Panc1 (cell line): ENCODE measurements at regions not wholly inside any gene's neighbourhood (a gene's known extent, or its start where the extent isn't known, plus 50 kb on each side); places are given as distances from the start of the nearest gene placed in this dataset.

ENCODE experiments used
- ATAC-seq: fragments of 200-7000 bp; cut with Tn5 transposase; 2 replicates; pipeline ENCODE4 v1.9.1; 2020; ENCODE audit warnings: mild to moderate bottlenecking, moderate library complexity
- BruUV-seq: library from RNA; stranded (reverse); fragments of 400-500 nt; replicated peaks from 2 replicates; lab custom pipeline; 2021; lab: Mats Ljungman, UMichigan
- CTCF ChIA-PET: fragments of 300-600 bp; sonication (Branson Sonifier 250); formaldehyde crosslinking; loops from one replicate; lab custom pipeline; 2022; ENCODE audit warnings: antibody characterized with exemption; lab: Charles Lee
- POLR2A ChIA-PET: fragments of 300-600 bp; sonication (Branson Sonifier 250); formaldehyde crosslinking; loops from one replicate; lab custom pipeline; 2022; ENCODE audit warnings: antibody characterized with exemption; lab: Charles Lee
- DNase-seq: peaks from one replicate; pipeline ENCODE4 v3.0.0-alpha.2; 2010; ENCODE audit warnings: low read depth, low spot score
- H3K27ac ChIP-seq: 2 replicates; pipeline ENCODE4 v1.5.1; 2011; ENCODE audit warnings: mild to moderate bottlenecking, low read length, inconsistent platforms
- H3K27me3 ChIP-seq: fragments of 200-500 bp; sonication (Bioruptor generic); 2 replicates; pipeline ENCODE4 v1.6.0; 2014; ENCODE audit warnings: low read length, inconsistent platforms; ENCODE audit not compliant: control insufficient read depth, insufficient read depth
- H3K36me3 ChIP-seq: fragments of 200-500 bp; sonication (Bioruptor generic); 2 replicates; pipeline ENCODE4 v1.5.1; 2014; ENCODE audit warnings: inconsistent platforms, mild to moderate bottlenecking, low read length, moderate library complexity; ENCODE audit not compliant: control insufficient read depth, insufficient read depth
- H3K4me1 ChIP-seq: 2 replicates; pipeline ENCODE4 v1.5.1; 2011; ENCODE audit warnings: inconsistent platforms, mild to moderate bottlenecking, low read length, moderate library complexity; ENCODE audit not compliant: control insufficient read depth, insufficient read depth
- H3K4me3 ChIP-seq, 2 experiments: 2 replicates each; pipeline ENCODE4 v1.5.1; 2011 to 2012; ENCODE audit warnings: low read depth in 2 of 2, low read length in 2 of 2, mild to moderate bottlenecking in 2 of 2, inconsistent platforms in 1 of 2, moderate library complexity in 1 of 2
- H3K9me3 ChIP-seq: fragments of 200-500 bp; sonication (Bioruptor generic); 2 replicates; pipeline ENCODE4 v1.5.1; 2014; ENCODE audit warnings: low read depth, mild to moderate bottlenecking, inconsistent platforms, low read length, moderate library complexity; ENCODE audit not compliant: control insufficient read depth, insufficient read depth
- CTCF ChIP-seq: fragments of 450-650 bp; IDR thresholded peaks from 2 replicates; pipeline ENCODE4 v1.5.1; 2017; ENCODE audit warnings: mild to moderate bottlenecking
- POLR2AphosphoS5 ChIP-seq: IDR thresholded peaks from 2 replicates; pipeline ENCODE4 v1.6.1; 2012; ENCODE audit warnings: mild to moderate bottlenecking, low read depth, low read length, moderate library complexity
- REST ChIP-seq, 2 experiments: IDR thresholded peaks; 2 replicates each; pipeline ENCODE4 v1.6.1; 2011 to 2012; ENCODE audit warnings: low read depth in 2 of 2, control low read depth in 1 of 2, low read length in 1 of 2, mild to moderate bottlenecking in 1 of 2, moderate library complexity in 1 of 2; ENCODE audit not compliant: insufficient read depth in 1 of 2
- SIN3A ChIP-seq: IDR thresholded peaks from 2 replicates; pipeline ENCODE4 v1.6.1; 2012; ENCODE audit warnings: low read depth, mild to moderate bottlenecking, low read length, moderate library complexity, borderline replicate concordance; ENCODE audit not compliant: insufficient read depth
- TCF7L2 ChIP-seq: IDR thresholded peaks from 2 replicates; pipeline ENCODE4 v1.6.1; 2011; ENCODE audit warnings: mild to moderate bottlenecking, low read depth, low read length, inconsistent platforms
- in situ Hi-C: cut with HindIII; loops from 2 replicates; pipeline ENCODE4 v1.10.0; 2016; ENCODE audit warnings: low sequenced_read_pairs, low pct_unique_long_range_greater_than_20kb
- intact Hi-C: fragments of 100-400 bp; cut with micrococcal nuclease; formaldehyde crosslinking; loops from one replicate; pipeline ENCODE4 v1.10.0; 2022; ENCODE audit not compliant: unreplicated experiment

- ATAC-seq: no peak
- Histone ChIP-seq H3K27ac (no peak overlapping the region), H3K36me3 (no peaks in the 10 kb centered on the region), H3K9me3 (no peaks in the 10 kb centered on the region), H3K4me3 (no peak overlapping the region), H3K4me1 (no peaks in the 10 kb centered on the region), H3K27me3 (no peaks in the 10 kb centered on the region)
- in situ Hi-C loops (no loop called here), intact Hi-C loops (no loop called here)
- ChIA-PET POLR2A (no interaction called here), CTCF (no interaction called here)
- BruUV-seq: no TSS peak
- no peak for TF ChIP-seq SIN3A
- no peak for DNase-seq
Measured at GRCh38 chr14:53368711-53369201, 215.6 kb upstream of the DDHD1 start.

- TF ChIP-seq TCF7L2 (no peak), CTCF (no peak), POLR2AphosphoS5 (no peak), REST (IDR thresholded peaks at IDR 0.05; ENCODE audit: insufficient read depth in 1 of 2, low read depth in 2 of 2, low read length in 1 of 2) (no peak)
- no peak for ATAC-seq
Measured at GRCh38 chr14:53368066-53368465, 214.9 kb upstream of the DDHD1 start.

GRCh38 chr14:53367644-53368026, 214.5 kb upstream of the DDHD1 start:
- no peaks in the 10 kb centered on the region for H3K36me3 ChIP-seq
- H3K4me1 ChIP-seq: no peaks in the 10 kb centered on the region
- DNase-seq: no peak
- no peaks in the 10 kb centered on the region for H3K9me3 ChIP-seq
- no peak for ATAC-seq
- H3K4me3 ChIP-seq: no peak overlapping the region
- no TSS peak for BruUV-seq
- ChIA-PET POLR2A (no interaction called here), CTCF (no interaction called here)
- intact Hi-C loops: no loop called here
- in situ Hi-C loops: no loop called here
- no peaks in the 10 kb centered on the region for H3K27me3 ChIP-seq
- H3K27ac ChIP-seq: no peak overlapping the region
- TF ChIP-seq CTCF: no peak
- no peak for TF ChIP-seq REST (IDR thresholded peaks at IDR 0.05; ENCODE audit: insufficient read depth in 1 of 2, low read depth in 2 of 2, low read length in 1 of 2)
- no peak for TF ChIP-seq TCF7L2
- no peak for TF ChIP-seq POLR2AphosphoS5
- no peak for TF ChIP-seq SIN3A

More at GRCh38 chr14:53368066-53368465, 214.9 kb upstream of the DDHD1 start:
- no peak for DNase-seq
- Histone ChIP-seq H3K9me3 (no peaks in the 10 kb centered on the region), H3K4me3 (no peak overlapping the region), H3K4me1 (no peaks in the 10 kb centered on the region), H3K27ac (no peak overlapping the region), H3K27me3 (no peaks in the 10 kb centered on the region), H3K36me3 (no peaks in the 10 kb centered on the region)
- intact Hi-C loops (no loop called here), in situ Hi-C loops (no loop called here)
- POLR2A ChIA-PET: no interaction called here
- no TSS peak for BruUV-seq
- CTCF ChIA-PET: no interaction called here
